Left ventricle myocardium inferior (tissue), 1 donor: ENCODE measurements at regions not wholly inside any gene's neighbourhood (a gene's known extent, or its start where the extent isn't known, plus 50 kb on each side); places are given as distances from the start of the nearest gene placed in this dataset.
"Not testable (repeated sequence)": the region's sequence is repeated elsewhere in the genome, so short reads cannot be mapped to it uniquely, and the experiment has no call there.

Experiments
- DNase-seq: peaks from one replicate; pipeline ENCODE4 v3.0.0-alpha.2; 2020
- H3K27ac ChIP-seq: fragments of 200-600 bp; replicated peaks from 2 replicates; pipeline ENCODE4 v1.8.0; 2021
- H3K27me3 ChIP-seq: fragments of 200-600 bp; 2 replicates; pipeline ENCODE4 v1.8.0; 2021; ENCODE audit warnings: low read depth
- H3K36me3 ChIP-seq: fragments of 200-600 bp; 2 replicates; pipeline ENCODE4 v1.8.0; 2021
- H3K4me1 ChIP-seq: fragments of 200-600 bp; 2 replicates; pipeline ENCODE4 v1.8.0; 2021
- H3K4me3 ChIP-seq: fragments of 200-600 bp; 2 replicates; pipeline ENCODE4 v1.8.0; 2021; ENCODE audit warnings: mild to moderate bottlenecking, moderate library complexity
- H3K9me3 ChIP-seq: fragments of 200-600 bp; replicated peaks from 2 replicates; pipeline ENCODE4 v1.8.0; 2021
- CTCF ChIP-seq: fragments of 200-600 bp; IDR thresholded peaks from 2 replicates; pipeline ENCODE4 v1.8.0; 2021; ENCODE audit warnings: antibody characterized with exemption, mild to moderate bottlenecking, borderline replicate concordance
- intact Hi-C: fragments of 100-400 bp; cut with micrococcal nuclease; formaldehyde crosslinking; loops from one replicate; pipeline ENCODE4 v1.11.0; 2022
- donor health status: DM: no; HTN: yes; CAD: no; lungs with severe emphysema.

- TF ChIP-seq CTCF: no peak
- no peaks in the 10 kb centered on the region for H3K4me1 ChIP-seq
- no peak for DNase-seq
- H3K4me3 ChIP-seq: no peak overlapping the region
- intact Hi-C loops: no loop called here
- no peak overlapping the region for H3K27ac ChIP-seq
- H3K36me3 ChIP-seq: no peaks in the 10 kb centered on the region
- H3K27me3 ChIP-seq: peaks cover 13% of the 10 kb centered on the region
- H3K9me3 ChIP-seq: peaks cover 29% of the 10 kb centered on the region
Measured at GRCh38 chr16:5176505-5176904, 78.9 kb upstream of the EEF2KMT start.

GRCh38 chr16:5175266-5175665 is 77.7 kb upstream of the EEF2KMT start:
- intact Hi-C loops: no loop called here

GRCh38 chr16:5166486-5166885 is 68.9 kb upstream of the EEF2KMT start:
- H3K4me3 ChIP-seq: no peak overlapping the region
- no peaks in the 10 kb centered on the region for H3K4me1 ChIP-seq
- peaks cover 56% of the 10 kb centered on the region for H3K27me3 ChIP-seq
- no peaks in the 10 kb centered on the region for H3K36me3 ChIP-seq
- TF ChIP-seq CTCF: no peak
- intact Hi-C loops: no loop called here
- H3K27ac ChIP-seq: no peak overlapping the region
- no peak for DNase-seq
- H3K9me3 ChIP-seq: peaks cover 15% of the 10 kb centered on the region

More at GRCh38 chr16:5175266-5175665, 77.7 kb upstream of the EEF2KMT start:
- no peak overlapping the region for H3K4me3 ChIP-seq
- H3K27ac ChIP-seq: no peak overlapping the region
- peaks cover 29% of the 10 kb centered on the region for H3K9me3 ChIP-seq
- peaks cover 15% of the 10 kb centered on the region for H3K27me3 ChIP-seq
- TF ChIP-seq CTCF: no peak
- H3K4me1 ChIP-seq: no peaks in the 10 kb centered on the region
- no peak for DNase-seq
- no peaks in the 10 kb centered on the region for H3K36me3 ChIP-seq

GRCh38 chr16:5165429-5165828 is 67.8 kb upstream of the EEF2KMT start:
- H3K27ac ChIP-seq, H3K36me3 ChIP-seq, intact Hi-C loops, H3K4me1 ChIP-seq, H3K4me3 ChIP-seq, DNase-seq: not testable (repeated sequence)
- Histone ChIP-seq H3K27me3 (peaks cover 56% of the 10 kb centered on the region), H3K9me3 (peaks cover 24% of the 10 kb centered on the region)

- H3K27me3 ChIP-seq: peaks cover 34% of the 10 kb centered on the region
- DNase-seq, H3K4me1 ChIP-seq, H3K4me3 ChIP-seq, H3K36me3 ChIP-seq, intact Hi-C loops, H3K27ac ChIP-seq: not testable (repeated sequence)
- H3K9me3 ChIP-seq: peaks cover 24% of the 10 kb centered on the region
Measured at GRCh38 chr16:5162801-5163200, 65.2 kb upstream of the EEF2KMT start.

GRCh38 chr16:5161888-5162287 is 64.3 kb upstream of the EEF2KMT start:
- Histone ChIP-seq H3K27me3 (peaks cover 25% of the 10 kb centered on the region), H3K9me3 (peaks cover 24% of the 10 kb centered on the region)
- DNase-seq, H3K27ac ChIP-seq, intact Hi-C loops, H3K36me3 ChIP-seq, H3K4me1 ChIP-seq, H3K4me3 ChIP-seq: not testable (repeated sequence)

GRCh38 chr16:5160010-5160409 is 62.4 kb upstream of the EEF2KMT start:
- H3K36me3 ChIP-seq, H3K27me3 ChIP-seq, intact Hi-C loops, H3K27ac ChIP-seq, DNase-seq, H3K4me3 ChIP-seq, H3K4me1 ChIP-seq: not testable (repeated sequence)
- H3K9me3 ChIP-seq: peaks cover 24% of the 10 kb centered on the region

- intact Hi-C loops, H3K4me1 ChIP-seq, H3K27me3 ChIP-seq, DNase-seq, H3K36me3 ChIP-seq, H3K27ac ChIP-seq, H3K4me3 ChIP-seq: not testable (repeated sequence)
- H3K9me3 ChIP-seq: peaks cover 24% of the 10 kb centered on the region
Measured at GRCh38 chr16:5159537-5159936, 61.9 kb upstream of the EEF2KMT start.
